WTC11 (cell line): ENCODE measurements at regions not wholly inside any gene's neighbourhood (a gene's known extent, or its start where the extent isn't known, plus 50 kb on each side); places are given as distances from the start of the nearest gene placed in this dataset.

Experiments used
- ATAC-seq: fragments of 200-7000 bp; cut with Tn5 transposase; 2 replicates; pipeline ENCODE4 v1.10.0; 2021; ENCODE audit warnings: mild to moderate bottlenecking, moderate library complexity
- CTCF ChIA-PET: fragments of 300-600 bp; sonication (Branson Sonifier 250); formaldehyde crosslinking; loops from one replicate; lab custom pipeline; 2021; ENCODE audit warnings: antibody characterized with exemption; lab: Charles Lee
- POLR2A ChIA-PET: fragments of 350-600 bp; sonication (Branson Sonifier 250); formaldehyde crosslinking; loops from one replicate; lab custom pipeline; 2021; ENCODE audit warnings: antibody characterized with exemption; lab: Charles Lee
- DNase-seq: peaks from one replicate; pipeline ENCODE4 v3.0.0; 2021; ENCODE audit warnings: low spot score
- H3K27ac Mint-ChIP-seq: 2 replicates; pipeline ENCODE4 v1.8.0; 2021; ENCODE audit warnings: mixed read lengths
- H3K27me3 Mint-ChIP-seq: 2 replicates; pipeline ENCODE4 v1.8.0; 2021; ENCODE audit warnings: low read depth, mild to moderate bottlenecking, moderate library complexity, mixed read lengths
- H3K36me3 Mint-ChIP-seq: 2 replicates; pipeline ENCODE4 v1.8.0; 2021; ENCODE audit warnings: mixed read lengths
- H3K4me1 Mint-ChIP-seq: 2 replicates; pipeline ENCODE4 v1.8.0; 2022; ENCODE audit warnings: mixed read lengths
- H3K4me3 Mint-ChIP-seq: 2 replicates; pipeline ENCODE4 v1.8.0; 2021; ENCODE audit warnings: mild to moderate bottlenecking, moderate library complexity, mixed read lengths
- H3K9me3 Mint-ChIP-seq: 2 replicates; pipeline ENCODE4 v1.8.0; 2021; ENCODE audit warnings: mixed read lengths
- E2F4 ChIP-seq: sonication (generic); formaldehyde crosslinking; IDR thresholded peaks from 2 replicates; pipeline ENCODE4 v1.8.1; 2022; ENCODE audit warnings: low read depth, mild to moderate bottlenecking, moderate library complexity, missing genetic modification reagents, borderline replicate concordance
- ESRRA ChIP-seq: sonication (generic); formaldehyde crosslinking; IDR thresholded peaks from 2 replicates; pipeline ENCODE4 v1.8.1; 2022; ENCODE audit warnings: mild to moderate bottlenecking, missing genetic modification reagents, borderline replicate concordance
- FOXK1 ChIP-seq: sonication (generic); formaldehyde crosslinking; IDR thresholded peaks from 2 replicates; pipeline ENCODE4 v1.8.0; 2022; ENCODE audit warnings: mild to moderate bottlenecking, moderate library complexity, missing genetic modification reagents
- GABPB1 ChIP-seq: sonication (generic); formaldehyde crosslinking; IDR thresholded peaks from 2 replicates; pipeline ENCODE4 v1.8.1; 2023; ENCODE audit warnings: mild to moderate bottlenecking, missing genetic modification reagents
- GRHL2 ChIP-seq: fragments of 250-450 bp; sonication (Bioruptor Pico); IDR thresholded peaks from 2 replicates; pipeline ENCODE4 v1.8.0; 2022; ENCODE audit warnings: mild to moderate bottlenecking, moderate library complexity; ENCODE audit not compliant: insufficient replicate concordance, severe bottlenecking
- HMGXB4 ChIP-seq: sonication (generic); formaldehyde crosslinking; IDR thresholded peaks from 2 replicates; pipeline ENCODE4 v1.8.1; 2023; ENCODE audit warnings: mild to moderate bottlenecking, moderate library complexity, missing genetic modification reagents
- JUN ChIP-seq: sonication (generic); formaldehyde crosslinking; IDR thresholded peaks from 2 replicates; pipeline ENCODE4 v1.8.0; 2023; ENCODE audit warnings: mild to moderate bottlenecking, missing genetic modification reagents
- NFE2L1 ChIP-seq: sonication (generic); formaldehyde crosslinking; IDR thresholded peaks from 2 replicates; pipeline ENCODE4 v1.8.1; 2023; ENCODE audit warnings: missing genetic modification reagents
- NR1H2 ChIP-seq: sonication (generic); formaldehyde crosslinking; IDR thresholded peaks from 2 replicates; pipeline ENCODE4 v1.9.0; 2021; ENCODE audit warnings: mild to moderate bottlenecking, moderate library complexity, missing genetic modification reagents
- NR2C2 ChIP-seq: sonication (generic); formaldehyde crosslinking; IDR thresholded peaks from 2 replicates; pipeline ENCODE4 v1.8.0; 2022; ENCODE audit warnings: mild to moderate bottlenecking, missing genetic modification reagents
- STAT6 ChIP-seq: sonication (generic); formaldehyde crosslinking; conservative IDR thresholded peaks from 2 replicates; pipeline ENCODE4 v1.8.1; 2023; ENCODE audit warnings: mild to moderate bottlenecking, low read depth, missing genetic modification reagents, moderate library complexity
- TCF7 ChIP-seq: sonication (generic); formaldehyde crosslinking; IDR thresholded peaks from 2 replicates; pipeline ENCODE4 v1.8.0; 2022; ENCODE audit warnings: mild to moderate bottlenecking, low read depth, missing genetic modification reagents, moderate library complexity
- TEAD1 ChIP-seq: sonication (generic); formaldehyde crosslinking; IDR thresholded peaks from 2 replicates; pipeline ENCODE4 v1.8.0; 2022; ENCODE audit warnings: mild to moderate bottlenecking, missing genetic modification reagents
- TEAD4 ChIP-seq: sonication (generic); formaldehyde crosslinking; IDR thresholded peaks from 2 replicates; pipeline ENCODE4 v1.8.0; 2022; ENCODE audit warnings: mild to moderate bottlenecking, missing genetic modification reagents
- ZNF121 ChIP-seq: sonication (generic); formaldehyde crosslinking; IDR thresholded peaks from 2 replicates; pipeline ENCODE4 v1.8.0; 2023; ENCODE audit warnings: missing genetic modification reagents
- ZNF219 ChIP-seq: sonication (generic); formaldehyde crosslinking; IDR thresholded peaks from 2 replicates; pipeline ENCODE4 v1.8.0; 2023; ENCODE audit warnings: missing genetic modification reagents, mild to moderate bottlenecking, borderline replicate concordance
- ZNF263 ChIP-seq: sonication (generic); formaldehyde crosslinking; IDR thresholded peaks from 2 replicates; pipeline ENCODE4 v1.8.1; 2022; ENCODE audit warnings: low read depth, mild to moderate bottlenecking, moderate library complexity, missing genetic modification reagents
- TF ChIP-seq, protein P1 (sequence below): sonication (generic); formaldehyde crosslinking; IDR thresholded peaks from 2 replicates; pipeline ENCODE4 v1.8.0; 2022; ENCODE audit warnings: mild to moderate bottlenecking, missing genetic modification reagents
- TF ChIP-seq, protein P2 (sequence below): sonication (generic); formaldehyde crosslinking; IDR thresholded peaks from 2 replicates; pipeline ENCODE4 v1.8.1; 2022; ENCODE audit warnings: mild to moderate bottlenecking, missing genetic modification reagents, moderate library complexity, borderline replicate concordance
- TF ChIP-seq, protein P3 (sequence below): sonication (generic); formaldehyde crosslinking; IDR thresholded peaks from 2 replicates; pipeline ENCODE4 v1.8.0; 2022; ENCODE audit warnings: missing genetic modification reagents
- TF ChIP-seq, protein P4 (sequence below): fragments of 250-450 bp; sonication (Bioruptor Pico); conservative IDR thresholded peaks from 2 replicates; pipeline ENCODE4 v1.9.0; 2021; ENCODE audit warnings: mild to moderate bottlenecking
- TF ChIP-seq, protein P5 (sequence below): sonication (generic); formaldehyde crosslinking; IDR thresholded peaks from 2 replicates; pipeline ENCODE4 v1.8.1; 2023; ENCODE audit warnings: mild to moderate bottlenecking, missing genetic modification reagents, moderate library complexity

DNA sequence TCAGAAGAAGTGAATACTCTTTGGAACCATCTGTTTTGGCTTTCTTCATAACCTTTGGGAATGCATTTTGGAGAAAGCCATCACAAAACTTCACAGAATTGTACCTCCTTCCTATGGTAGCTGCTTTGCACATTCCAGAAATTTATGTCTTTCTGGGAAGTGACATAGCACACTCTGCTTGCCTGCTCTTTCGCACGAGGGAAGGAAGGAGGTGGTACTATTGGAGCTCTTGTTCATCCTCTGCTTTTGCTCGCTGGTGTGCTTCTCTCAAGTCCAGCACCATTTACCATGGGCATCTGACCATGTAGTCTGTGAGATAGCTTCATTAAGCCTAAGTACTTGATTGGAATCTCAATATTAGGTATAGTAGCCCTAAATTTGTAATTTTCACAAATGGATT, 473.3 kb upstream of the SLC35B3 start:
- H3K27ac Mint-ChIP-seq: no peak overlapping the region
- ATAC-seq (no peak), DNase-seq (no peak)
- H3K4me1 Mint-ChIP-seq: no peaks in the 10 kb centered on the region
- TF ChIP-seq ZNF263 (CRISPR knock-in tag) (no peak), TEAD1 (CRISPR knock-in tag) (no peak), TEAD4 (CRISPR knock-in tag) (no peak), ZNF219 (CRISPR knock-in tag) (no peak), E2F4 (CRISPR knock-in tag) (no peak), STAT6 (CRISPR knock-in tag) (no peak), NR2C2 (CRISPR knock-in tag) (no peak), ZNF121 (CRISPR knock-in tag) (no peak), NFE2L1 (CRISPR knock-in tag) (no peak), NR1H2 (no peak), TCF7 (CRISPR knock-in tag) (no peak)
- TF ChIP-seq, protein P1, sequence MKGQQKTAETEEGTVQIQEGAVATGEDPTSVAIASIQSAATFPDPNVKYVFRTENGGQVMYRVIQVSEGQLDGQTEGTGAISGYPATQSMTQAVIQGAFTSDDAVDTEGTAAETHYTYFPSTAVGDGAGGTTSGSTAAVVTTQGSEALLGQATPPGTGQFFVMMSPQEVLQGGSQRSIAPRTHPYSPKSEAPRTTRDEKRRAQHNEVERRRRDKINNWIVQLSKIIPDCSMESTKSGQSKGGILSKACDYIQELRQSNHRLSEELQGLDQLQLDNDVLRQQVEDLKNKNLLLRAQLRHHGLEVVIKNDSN (CRISPR knock-in tag): no peak
- TF ChIP-seq, protein P2, sequence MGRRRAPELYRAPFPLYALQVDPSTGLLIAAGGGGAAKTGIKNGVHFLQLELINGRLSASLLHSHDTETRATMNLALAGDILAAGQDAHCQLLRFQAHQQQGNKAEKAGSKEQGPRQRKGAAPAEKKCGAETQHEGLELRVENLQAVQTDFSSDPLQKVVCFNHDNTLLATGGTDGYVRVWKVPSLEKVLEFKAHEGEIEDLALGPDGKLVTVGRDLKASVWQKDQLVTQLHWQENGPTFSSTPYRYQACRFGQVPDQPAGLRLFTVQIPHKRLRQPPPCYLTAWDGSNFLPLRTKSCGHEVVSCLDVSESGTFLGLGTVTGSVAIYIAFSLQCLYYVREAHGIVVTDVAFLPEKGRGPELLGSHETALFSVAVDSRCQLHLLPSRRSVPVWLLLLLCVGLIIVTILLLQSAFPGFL (CRISPR knock-in tag): no peak
- TF ChIP-seq, protein P3, sequence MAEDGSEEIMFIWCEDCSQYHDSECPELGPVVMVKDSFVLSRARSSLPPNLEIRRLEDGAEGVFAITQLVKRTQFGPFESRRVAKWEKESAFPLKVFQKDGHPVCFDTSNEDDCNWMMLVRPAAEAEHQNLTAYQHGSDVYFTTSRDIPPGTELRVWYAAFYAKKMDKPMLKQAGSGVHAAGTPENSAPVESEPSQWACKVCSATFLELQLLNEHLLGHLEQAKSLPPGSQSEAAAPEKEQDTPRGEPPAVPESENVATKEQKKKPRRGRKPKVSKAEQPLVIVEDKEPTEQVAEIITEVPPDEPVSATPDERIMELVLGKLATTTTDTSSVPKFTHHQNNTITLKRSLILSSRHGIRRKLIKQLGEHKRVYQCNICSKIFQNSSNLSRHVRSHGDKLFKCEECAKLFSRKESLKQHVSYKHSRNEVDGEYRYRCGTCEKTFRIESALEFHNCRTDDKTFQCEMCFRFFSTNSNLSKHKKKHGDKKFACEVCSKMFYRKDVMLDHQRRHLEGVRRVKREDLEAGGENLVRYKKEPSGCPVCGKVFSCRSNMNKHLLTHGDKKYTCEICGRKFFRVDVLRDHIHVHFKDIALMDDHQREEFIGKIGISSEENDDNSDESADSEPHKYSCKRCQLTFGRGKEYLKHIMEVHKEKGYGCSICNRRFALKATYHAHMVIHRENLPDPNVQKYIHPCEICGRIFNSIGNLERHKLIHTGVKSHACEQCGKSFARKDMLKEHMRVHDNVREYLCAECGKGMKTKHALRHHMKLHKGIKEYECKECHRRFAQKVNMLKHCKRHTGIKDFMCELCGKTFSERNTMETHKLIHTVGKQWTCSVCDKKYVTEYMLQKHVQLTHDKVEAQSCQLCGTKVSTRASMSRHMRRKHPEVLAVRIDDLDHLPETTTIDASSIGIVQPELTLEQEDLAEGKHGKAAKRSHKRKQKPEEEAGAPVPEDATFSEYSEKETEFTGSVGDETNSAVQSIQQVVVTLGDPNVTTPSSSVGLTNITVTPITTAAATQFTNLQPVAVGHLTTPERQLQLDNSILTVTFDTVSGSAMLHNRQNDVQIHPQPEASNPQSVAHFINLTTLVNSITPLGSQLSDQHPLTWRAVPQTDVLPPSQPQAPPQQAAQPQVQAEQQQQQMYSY (CRISPR knock-in tag): no peak
- ChIA-PET POLR2A (no interaction called here), CTCF (no interaction called here)
- peaks cover 20% of the 10 kb centered on the region for H3K9me3 Mint-ChIP-seq
- no peak overlapping the region for H3K4me3 Mint-ChIP-seq
- no peaks in the 10 kb centered on the region for H3K27me3 Mint-ChIP-seq
- peaks cover 8% of the 10 kb centered on the region for H3K36me3 Mint-ChIP-seq

DNA sequence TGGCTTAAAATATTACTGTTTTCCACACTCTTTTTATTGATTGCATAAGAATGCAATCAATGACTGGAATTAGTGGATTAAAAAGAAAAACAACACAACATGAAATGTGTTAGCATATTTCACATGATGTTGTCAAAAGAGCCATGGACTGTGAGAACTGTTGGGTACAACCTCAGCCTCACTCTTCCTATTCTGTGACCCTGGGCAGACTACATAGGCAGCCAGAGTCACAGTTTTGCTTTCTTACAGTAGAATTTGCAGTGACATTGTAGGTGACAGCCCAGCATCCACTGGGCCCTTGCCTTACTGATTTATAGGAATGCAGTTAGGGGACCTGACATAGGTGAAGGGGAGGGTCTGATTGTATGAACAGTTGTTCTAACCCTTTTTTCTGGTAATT, 471.4 kb upstream of the SLC35B3 start:
- no peak overlapping the region for H3K27ac Mint-ChIP-seq
- TF ChIP-seq FOXK1: no peak
- TF ChIP-seq ZNF263 (CRISPR knock-in tag): no peak
- TF ChIP-seq HMGXB4: no peak
- TF ChIP-seq GRHL2 (CRISPR knock-in tag): no peak
- TF ChIP-seq, protein P4, sequence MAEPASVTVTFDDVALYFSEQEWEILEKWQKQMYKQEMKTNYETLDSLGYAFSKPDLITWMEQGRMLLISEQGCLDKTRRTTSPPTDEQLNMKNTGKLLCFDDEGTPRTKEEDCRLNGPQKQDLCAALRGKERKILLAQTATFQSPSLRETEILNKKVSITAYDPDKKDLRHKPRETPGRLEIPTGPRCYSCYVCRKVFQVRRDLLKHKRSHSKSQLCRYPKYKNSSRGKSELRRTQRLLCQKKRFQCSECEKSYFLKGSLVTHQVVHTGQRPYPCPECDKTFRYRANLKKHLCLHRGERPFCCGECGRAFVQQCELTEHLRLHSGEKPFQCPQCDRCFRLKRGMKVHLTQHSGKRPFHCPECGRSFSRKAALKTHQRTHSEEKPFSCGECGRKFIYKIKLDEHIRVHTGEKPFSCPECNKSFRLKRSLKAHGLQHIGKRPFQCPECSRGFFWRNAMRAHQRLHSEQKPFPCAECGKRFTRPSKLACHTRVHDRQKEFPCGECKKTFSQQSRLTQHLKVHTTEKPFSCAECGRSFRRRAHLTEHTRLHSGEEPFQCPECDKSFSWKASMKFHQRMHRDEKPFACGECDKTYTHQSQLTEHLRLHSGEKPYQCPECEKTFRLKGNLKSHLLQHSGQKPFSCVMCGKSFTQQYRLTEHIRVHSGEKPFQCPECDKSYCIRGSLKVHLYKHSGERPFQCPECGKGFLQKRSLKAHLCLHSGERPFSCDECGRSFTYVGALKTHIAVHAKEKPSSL: no peak
- no peak for TF ChIP-seq JUN (CRISPR knock-in tag)
- no peak for TF ChIP-seq GABPB1 (CRISPR knock-in tag)
- TF ChIP-seq, protein P5, sequence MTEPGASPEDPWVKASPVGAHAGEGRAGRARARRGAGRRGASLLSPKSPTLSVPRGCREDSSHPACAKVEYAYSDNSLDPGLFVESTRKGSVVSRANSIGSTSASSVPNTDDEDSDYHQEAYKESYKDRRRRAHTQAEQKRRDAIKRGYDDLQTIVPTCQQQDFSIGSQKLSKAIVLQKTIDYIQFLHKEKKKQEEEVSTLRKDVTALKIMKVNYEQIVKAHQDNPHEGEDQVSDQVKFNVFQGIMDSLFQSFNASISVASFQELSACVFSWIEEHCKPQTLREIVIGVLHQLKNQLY (CRISPR knock-in tag): no peak
- no peak for TF ChIP-seq ESRRA (CRISPR knock-in tag)

More for the DNA sequence above, 471.4 kb upstream of the SLC35B3 start:
- Mint-ChIP-seq H3K36me3 (no peaks in the 10 kb centered on the region), H3K4me3 (no peak overlapping the region), H3K4me1 (no peaks in the 10 kb centered on the region), H3K9me3 (0 out of 2 replicates have a peak, but pooled peaks cover 3% of the 10 kb centered on the region), H3K27me3 (no peaks in the 10 kb centered on the region)
- ATAC-seq (no peak), DNase-seq (no peak)
- ChIA-PET CTCF (interaction anchor here (1.2 kb wide), 1 partner anchor 407 kb away, joined by 3 read pairs; no protein-coding TSS in a partner anchor), POLR2A (no interaction called here)
